Activated CD4-positive, CD25-positive, alpha-beta regulatory T cell treated with anti-CD3 and anti-CD28 coated beads, Interleukin-2, amount 50 U/mL, for 16 hours (primary cell): ENCODE measurements at regions not wholly inside any gene's neighbourhood (a gene's known extent, or its start where the extent isn't known, plus 50 kb on each side); places are given as distances from the start of the nearest gene placed in this dataset.
"Not testable (repeated sequence)": the region's sequence is repeated elsewhere in the genome, so short reads cannot be mapped to it uniquely, and the experiment has no call there.

Experiments
- DNase-seq: peaks from one replicate; pipeline ENCODE4 v3.0.0-alpha.2; 2020; ENCODE audit warnings: low read depth, low spot score

DNA sequence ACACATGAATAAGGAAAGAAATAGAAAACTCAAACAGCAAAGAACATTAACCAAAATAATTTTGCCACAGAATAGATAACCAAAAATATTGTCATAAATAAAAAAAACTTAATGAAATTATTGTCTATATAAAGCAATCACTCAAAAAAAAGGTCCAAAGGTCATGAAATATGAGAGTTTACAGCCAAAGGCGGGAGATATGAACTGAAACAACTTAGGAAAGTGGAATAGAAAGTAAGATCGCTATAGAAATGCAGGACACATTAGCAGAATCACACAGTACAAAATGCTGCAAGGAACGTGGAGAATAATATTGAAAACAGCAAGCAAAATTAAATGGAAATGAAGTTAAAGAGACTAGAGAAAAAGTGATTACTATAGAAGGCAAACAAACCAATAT, 375.0 kb upstream of the ARHGEF26 start:
- DNase-seq = no peak

DNA sequence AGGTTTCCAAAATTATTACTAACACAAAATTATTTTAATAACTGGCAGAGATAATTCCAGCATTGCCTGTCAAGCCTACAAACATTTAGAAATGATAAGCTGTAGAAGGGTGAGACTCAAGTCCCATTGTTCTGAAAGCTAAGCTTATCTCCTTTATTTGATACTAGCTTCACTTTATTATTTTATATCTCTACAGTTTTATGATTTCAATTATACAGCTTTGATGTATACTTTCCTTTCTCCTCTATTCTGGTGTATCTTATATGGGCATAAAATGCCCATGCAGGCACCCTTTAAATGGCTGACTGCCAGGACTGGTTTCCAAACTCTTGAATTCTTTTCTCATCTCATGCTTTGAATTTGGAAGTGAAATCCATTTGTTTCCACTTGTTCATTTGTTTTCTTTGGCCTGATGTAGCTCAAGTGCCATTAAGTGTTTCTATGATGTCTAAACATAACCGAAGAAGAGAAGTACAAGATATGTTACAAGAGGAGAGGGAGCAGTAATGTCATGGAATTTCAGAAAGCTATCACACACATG, 372.1 kb upstream of the ARHGEF26 start:
- no peak for DNase-seq

DNA sequence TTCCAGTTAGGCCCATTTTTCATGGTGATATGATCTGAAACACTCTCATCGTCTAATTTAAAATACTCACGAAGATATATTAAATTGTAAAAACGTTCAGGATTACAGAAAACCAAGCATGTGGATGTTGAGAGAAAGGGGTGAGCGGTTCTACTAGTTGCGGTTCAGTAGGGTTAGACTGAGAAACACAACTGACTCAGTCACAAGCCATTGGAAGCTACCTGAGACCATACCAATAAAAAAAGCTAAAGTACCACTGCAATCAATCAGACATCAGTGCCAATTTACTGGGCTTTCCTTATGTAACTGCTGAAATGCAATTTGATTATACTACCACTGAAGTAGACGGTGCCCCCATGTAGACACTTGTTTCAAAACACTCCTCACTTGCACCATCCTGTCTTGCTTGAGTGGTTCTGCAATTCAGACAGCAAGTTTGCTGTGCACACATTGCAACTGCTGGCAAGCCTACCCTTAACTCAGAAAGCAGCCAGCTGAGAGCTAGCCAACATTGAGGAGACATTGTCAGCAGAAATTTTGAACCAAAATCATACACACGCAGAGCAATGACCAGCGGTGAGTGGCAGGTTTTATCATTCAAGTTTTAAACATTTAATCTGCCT, 368.7 kb upstream of the ARHGEF26 start:
- DNase-seq = no peak

DNA sequence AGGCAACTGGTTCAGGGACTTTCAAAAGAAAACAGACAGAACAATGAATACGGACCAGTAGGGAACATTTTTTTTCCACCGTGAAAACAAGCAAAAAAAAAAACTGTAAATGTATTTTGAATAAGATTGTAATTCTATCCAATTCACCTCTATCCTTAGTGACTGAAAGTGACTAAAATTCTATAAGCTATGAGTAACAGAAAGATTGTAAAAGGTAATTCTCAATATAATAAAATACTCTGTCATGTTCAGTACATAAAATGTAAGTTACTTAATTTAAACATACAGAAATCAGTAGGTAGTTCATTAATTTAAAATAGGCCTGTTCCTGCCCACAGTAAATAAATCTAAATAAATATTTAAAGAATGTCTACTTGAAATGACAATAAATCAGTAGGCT, 368.2 kb upstream of the ARHGEF26 start:
- no peak for DNase-seq

DNA sequence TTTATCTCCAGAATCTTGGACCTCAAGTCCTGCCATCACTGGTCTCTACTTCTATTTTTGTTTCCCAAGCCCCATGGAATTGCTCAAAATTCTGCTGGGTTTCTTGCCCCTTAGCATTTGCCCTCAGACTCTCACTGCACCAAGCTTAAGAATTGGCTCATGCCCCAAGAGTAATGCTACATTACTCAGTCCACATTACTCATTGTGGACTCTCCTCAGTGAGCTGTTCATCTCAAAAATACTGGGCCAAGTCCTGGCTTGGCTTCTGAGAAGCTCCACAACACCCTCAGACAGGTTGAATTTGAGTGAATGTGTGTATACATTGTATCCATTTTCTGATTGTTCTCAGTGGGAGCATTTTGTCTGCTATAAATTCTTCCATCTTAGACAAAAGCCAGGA, 364.4 kb upstream of the ARHGEF26 start:
- no peak for DNase-seq

DNA sequence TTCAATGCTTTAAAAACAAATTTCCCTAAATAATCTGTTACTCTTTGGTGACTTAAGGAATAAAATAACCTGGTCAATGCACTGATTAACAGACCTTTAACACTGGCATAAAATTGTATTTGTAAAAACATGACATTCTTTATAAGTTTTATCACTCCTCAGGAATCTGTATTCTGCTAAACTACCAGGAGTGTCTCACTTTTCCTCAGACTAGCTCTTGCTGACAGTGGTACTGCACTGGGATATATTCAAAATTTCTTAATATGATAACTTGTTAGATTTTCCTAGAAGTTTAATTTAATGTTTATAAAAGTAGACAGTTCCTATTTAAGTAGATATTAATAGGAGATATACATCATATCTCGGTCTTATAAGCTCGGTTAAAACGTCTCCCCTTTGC, 363.4 kb upstream of the ARHGEF26 start:
- no peak for DNase-seq

DNA sequence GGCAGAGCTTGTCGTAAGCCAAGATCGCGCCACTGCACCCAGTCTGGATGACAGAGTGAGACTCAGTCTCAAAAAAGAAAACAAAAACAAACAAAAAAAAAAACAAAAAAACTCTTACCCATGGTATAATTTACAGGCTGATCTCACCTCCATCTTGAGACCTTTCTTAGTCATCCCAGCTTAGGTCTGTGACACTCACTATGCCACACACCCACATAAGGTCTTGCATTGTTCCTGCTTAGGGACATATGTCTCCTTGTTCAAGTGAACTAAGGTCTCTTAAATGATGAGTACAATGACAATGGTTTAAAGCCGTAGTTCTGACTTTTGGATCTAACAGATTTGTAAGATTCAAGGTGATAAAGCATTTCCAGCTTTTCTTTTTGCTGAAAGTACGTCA, 360.2 kb upstream of the ARHGEF26 start:
- DNase-seq = no peak

DNA sequence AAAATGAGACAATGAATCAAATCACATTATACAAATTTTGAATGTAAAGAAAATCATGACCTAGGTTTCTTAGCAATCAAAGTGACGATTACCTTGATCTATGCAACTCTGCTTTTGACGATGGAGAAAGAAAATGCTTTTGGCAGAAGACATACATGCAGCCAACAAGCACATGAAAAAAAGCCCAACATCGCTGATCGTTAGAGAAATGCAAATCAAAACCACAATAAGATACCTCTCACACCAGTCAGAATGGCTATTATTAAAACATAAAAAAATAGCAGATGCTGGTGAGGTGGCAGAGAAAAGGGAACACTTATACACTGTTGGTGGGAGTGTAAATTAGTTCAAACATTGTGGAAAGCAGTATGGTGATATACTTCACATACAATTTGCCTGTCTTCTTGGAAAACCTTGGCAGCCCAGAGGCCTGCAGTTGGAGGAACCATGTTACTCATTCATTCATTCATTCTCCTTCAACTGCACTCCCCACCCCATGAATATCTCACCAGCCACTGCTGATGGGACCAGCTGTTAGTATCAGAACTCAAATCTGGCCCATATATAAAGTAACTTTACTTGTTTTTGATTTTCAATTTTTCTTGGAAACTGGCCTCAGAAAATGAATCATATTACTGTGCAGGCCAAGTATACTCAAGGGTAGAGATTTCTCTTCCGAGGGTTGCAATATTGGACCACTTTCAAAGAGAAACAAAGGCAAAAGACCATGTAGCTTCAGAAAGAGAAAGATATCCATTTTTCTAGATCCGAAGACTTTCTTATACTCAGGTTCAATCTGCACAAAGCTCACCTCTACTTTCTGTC, 358.6 kb upstream of the ARHGEF26 start:
- no peak for DNase-seq

DNA sequence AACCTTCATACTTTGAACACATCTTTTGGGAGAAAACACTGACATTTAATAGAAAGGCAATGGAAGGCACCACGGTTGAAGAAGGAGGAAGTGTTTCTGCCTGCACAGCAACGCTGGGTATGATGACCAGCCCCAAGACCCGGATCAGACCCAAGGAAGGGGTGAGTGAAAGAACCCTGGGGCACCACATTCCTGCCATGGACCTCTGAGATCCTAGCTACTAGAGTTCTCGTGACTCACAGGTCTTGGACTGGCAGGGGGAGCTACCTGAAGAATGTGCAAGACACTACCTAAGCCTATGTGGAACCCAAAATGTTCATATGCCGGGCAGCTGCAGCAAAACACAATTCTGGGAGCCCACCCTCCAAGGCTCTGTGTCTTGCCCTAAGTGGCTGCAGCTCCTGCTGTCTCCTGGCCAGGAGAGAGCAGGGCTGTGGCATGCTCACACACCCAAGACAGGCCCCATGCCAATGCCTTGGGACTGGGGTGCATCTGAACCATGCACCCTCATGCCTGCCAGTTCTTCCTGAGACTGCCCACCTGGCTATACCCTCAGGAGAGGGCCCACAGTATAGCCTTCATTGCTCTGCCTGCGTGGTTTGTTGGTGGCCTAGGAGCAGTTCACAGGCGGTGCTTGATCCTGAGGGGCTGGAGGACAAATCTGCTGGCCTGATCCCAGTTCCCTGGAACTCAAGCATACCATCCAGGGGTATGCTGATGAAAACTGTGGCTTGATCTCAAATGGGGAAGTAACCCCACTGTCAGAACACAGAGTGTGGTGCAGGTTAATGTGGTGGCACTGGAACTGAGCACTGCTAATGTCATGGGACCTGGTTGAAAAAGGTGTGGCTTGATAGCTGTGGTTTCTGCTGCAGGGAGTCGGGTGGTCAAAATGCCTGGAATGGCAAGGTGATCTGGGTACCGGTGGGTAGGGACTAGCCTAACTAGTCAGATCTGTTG, 353.3 kb upstream of the ARHGEF26 start:
- DNase-seq = no peak

DNA sequence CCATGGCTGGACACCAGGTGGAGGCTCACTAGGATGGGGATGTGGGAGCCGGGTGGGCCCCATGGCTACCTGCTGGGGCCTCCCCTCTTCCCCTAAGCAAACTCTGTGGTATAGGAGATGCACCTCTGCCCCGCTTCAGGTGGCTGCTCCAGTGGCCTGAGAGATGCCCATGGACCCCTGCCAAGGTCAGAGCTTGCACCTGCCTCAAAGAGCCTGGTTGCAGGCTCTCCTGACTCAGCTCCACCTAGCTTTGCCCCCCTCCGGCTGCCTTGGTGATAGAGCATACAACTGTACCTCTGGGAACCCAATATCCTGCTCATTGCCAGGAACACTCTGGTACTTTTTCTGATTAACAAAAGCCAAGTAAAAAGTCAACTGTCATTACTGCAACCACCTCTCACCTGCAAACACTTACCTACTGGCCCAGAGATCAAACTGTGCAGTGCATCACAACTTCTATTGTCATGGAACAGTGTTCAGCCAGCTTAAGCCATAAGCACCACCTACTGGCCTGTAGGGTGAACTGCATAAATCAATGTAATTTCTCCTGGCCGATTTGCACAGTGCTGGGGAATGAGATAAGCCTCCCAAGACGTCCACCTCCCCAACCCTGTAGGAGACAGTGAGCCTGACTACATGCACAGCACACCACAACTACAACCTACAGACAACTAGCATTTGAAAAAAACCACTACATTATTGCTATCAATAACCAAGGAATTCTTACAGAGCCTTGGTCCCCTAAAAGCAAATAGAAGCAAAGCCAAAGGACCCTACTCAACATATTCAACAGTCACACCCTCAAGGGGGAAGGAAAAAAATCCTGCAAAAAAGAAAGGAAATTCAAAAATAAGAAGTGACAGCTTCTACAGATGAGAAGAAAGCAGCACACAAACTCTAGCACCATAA, 352.4 kb upstream of the ARHGEF26 start:
- DNase-seq = peak; percentile 18

DNA sequence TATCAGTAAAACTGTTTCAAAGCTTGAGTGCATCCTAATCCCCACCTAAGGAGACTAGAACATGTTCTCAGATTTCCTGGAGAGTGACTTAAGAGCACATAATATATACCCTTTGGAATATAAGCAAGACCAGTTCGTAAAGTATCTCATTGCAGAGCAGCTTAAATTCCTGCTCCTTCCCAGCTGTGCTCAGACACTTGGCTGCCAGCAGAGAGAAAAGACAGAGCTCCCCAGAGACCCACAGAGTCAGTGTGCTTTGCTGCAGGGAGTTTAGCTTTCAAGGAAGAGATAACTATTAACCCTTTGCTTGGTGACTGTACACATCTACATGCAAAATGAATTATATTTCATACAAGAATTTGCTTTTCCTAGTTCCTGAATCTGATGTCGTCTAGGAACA, 338.1 kb upstream of the ARHGEF26 start:
- no peak for DNase-seq

DNA sequence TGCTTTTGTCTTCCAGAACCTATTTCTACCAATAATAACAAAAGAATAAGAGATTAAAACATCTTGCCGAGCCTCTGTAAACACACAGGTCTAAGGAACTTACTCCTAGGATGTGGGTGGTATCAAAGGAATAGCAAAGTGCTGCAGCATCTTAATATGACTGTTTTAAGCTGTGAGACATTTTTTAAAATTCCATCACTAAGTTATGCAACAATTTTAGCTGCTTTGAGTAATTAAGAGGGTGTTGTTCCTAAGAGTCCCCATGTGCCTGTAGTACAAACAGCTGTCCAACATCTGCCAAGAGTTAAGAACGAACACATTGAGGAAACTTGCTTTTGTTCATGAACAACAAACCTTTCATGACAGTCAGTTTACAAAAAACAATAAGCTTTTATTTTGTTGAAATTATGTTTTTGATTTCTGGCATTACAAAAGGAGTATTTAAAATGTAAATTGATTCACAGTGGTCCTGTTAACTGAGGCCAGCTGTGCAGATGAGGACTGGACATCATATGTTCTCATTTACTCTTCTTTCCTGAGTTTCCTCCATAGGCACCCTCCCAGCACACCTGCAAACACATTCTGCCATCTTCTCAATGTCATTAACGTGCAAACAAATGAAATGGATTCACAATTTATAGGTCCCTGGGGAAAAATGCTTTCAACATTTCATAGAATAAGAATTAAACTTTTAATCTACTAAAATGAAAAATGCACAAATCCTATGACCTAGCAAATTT, 337.3 kb upstream of the ARHGEF26 start:
- DNase-seq = no peak

DNA sequence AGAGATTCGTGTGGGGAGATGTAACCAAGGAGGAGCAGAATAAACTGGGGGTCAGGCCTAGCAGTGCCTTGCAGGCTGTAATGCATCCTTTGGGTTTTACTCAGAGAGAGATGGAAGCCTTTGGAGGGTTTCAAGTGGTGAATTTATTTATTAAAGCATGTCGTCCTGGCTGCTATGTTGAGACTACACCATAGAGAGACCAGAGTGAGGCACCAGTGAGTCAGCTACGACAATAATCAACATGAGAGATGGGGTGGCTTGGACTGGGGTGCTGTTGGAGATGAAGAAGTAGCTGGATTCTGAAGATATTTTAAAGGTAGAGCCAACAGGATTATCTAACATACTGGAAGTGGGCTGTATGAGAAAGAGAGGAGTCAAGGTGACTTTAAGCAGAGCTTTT, 335.3 kb upstream of the ARHGEF26 start:
- no peak for DNase-seq

DNA sequence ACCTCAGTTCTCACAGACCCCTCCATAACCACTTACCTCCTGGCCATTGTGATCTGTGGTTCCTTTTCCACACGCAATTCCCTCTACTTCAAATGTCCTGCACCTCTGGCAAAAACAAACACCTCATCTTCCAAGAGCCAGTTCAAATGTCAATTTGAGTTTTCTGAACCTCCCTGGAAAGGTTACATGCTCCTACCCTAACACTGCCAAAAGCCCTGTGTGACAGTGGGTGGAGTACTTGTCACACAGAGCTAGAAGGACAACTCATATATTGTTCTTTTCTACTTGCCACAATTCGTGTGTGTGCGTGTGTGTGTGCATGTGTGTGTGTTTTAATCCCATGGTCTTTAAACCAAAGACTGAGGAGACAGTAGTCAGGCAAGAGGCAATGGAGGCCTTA, 331.8 kb upstream of the ARHGEF26 start:
- no peak for DNase-seq

DNA sequence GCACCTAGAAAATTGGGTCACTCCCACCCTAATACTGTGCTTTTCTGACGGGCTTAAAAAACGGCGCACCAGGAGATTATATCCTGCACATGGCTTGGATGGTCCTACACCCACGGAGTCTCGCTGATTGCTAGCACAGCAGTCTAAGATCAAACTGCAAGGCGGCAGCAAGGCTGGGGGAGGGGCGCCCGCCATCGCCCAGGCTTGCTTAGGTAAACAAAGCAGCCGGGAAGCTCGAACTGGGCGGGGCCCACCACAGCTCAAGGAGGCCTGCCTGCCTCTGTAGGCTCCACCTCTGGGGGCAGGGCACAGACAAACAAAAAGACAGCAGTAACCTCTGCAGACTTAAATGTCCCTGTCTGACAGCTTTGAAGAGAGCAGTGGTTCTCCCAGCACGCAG, 324.1 kb upstream of the ARHGEF26 start:
- DNase-seq = not testable (repeated sequence)

DNA sequence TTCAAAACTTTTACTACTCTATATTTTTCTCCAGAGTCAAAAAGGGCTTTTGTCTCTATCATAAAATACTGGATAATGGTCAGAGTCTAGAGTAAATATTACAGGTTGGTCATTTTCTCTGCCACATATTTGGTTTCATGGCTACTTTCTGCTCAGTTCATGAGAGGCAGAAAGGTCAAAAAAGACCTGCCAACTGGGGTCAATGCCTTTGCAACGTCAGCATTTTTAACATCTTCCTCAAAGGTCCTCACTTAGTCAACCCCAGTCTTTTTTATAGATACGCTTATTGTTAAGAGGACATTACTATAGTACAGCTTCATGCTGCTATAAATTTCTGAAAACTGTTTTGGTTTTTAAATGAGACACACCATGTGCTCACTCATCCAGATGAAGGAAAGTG, 312.1 kb upstream of the ARHGEF26 start:
- DNase-seq = no peak

DNA sequence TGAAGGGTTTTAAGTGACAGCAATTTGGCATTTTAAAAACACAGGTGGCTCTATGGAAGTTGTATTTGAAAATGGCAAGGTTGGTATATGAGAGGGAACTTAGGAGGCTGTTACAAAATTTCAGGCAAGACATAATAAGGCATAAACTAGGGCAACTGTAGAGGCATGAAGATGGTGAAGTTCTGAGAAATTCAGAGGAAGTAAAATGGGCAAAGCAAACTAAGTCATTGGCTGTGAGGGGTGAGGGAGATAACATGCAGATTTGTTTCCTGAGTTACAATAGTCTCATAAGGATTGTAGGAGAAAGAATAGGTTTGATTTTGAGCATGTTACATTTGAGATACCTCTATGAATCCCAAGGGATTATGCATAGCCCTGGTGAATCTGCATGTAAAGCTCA, 302.9 kb upstream of the ARHGEF26 start:
- no peak for DNase-seq

DNA sequence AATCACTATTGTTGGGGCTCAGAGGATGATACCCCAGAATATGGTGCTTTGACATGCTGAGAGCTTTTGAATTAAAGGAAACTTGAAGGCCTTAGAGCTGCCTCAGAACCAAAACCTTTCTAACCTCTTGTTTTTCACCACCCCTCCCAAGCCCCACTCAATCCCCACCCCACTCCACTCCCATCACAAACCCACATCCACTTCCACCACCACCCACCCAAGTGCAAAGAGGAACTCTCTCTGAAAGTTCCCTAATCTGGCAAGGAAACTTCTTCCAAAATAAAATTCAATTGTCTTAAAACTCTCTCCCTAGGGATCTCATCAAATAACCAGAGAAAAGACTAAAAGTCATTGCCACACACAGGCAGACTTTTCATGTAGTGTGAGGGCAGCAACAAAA, 301.2 kb upstream of the ARHGEF26 start:
- no peak for DNase-seq

DNA sequence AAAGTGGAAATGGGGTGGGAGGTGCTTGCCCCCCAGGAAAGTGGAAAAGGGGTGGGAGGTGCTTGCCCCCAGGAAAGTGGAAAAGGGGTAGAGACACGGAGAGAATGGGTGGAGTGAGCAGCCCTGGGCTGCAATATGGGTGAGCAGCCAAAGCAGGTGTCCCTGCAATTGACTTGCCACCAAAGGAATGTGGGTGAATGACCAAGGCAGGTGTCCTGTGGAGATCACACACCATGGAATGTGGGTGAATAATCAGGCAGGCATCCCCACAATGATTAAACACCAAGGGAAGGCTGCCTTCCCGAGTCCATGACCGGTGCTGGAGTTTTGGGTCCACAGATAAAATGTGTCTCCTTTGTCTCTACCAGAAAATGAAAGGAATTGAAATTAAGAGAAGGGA, 292.8 kb upstream of the ARHGEF26 start:
- not testable (repeated sequence) for DNase-seq

DNA sequence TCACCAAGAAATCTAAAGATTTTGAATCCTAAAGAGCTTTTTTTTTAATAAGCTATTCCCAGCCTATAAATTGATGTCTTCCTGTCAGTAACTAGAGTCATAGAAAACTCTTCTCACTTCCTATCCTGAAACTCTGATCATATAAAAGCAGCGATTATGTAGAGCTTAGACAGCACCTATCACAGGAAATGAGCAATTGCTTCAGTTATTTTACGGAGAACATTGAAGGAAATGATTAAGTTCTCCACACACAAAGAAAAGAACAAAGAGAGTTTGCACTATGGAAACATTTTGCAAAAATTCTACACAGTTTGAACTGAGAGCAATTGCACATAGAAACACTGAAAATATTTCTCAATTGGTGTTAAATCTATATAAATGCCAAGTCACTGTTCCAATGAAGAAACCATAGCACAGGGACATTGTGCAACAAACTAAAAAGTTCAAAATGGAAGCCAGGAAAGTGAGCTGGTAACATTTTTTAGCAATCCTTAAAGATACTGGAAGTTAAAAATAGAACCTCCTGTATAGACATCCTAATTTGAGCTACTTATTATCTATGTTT, 291.5 kb upstream of the ARHGEF26 start:
- no peak for DNase-seq
